Loucy (cell line): ENCODE measurements at regions not wholly inside any gene's neighbourhood (a gene's known extent, or its start where the extent isn't known, plus 50 kb on each side); places are given as distances from the start of the nearest gene placed in this dataset.

Experiments used
- EZH2phosphoT487 ChIP-seq: fragments of 200-600 bp; IDR thresholded peaks from 2 replicates; pipeline ENCODE4 v1.6.1; 2018; ENCODE audit warnings: antibody characterized with exemption, mild to moderate bottlenecking, moderate library complexity, borderline replicate concordance
- TF ChIP-seq, protein P1 (sequence below): fragments of 200-600 bp; sonication (generic); conservative IDR thresholded peaks from 2 replicates; pipeline ENCODE4 v1.5.1; 2014; ENCODE audit warnings: mild to moderate bottlenecking, antibody characterized with exemption, low read length

GRCh38 chr2:235105821-235106359 lies 154.1 kb downstream of the SH3BP4 start:
- TF ChIP-seq, protein P1, sequence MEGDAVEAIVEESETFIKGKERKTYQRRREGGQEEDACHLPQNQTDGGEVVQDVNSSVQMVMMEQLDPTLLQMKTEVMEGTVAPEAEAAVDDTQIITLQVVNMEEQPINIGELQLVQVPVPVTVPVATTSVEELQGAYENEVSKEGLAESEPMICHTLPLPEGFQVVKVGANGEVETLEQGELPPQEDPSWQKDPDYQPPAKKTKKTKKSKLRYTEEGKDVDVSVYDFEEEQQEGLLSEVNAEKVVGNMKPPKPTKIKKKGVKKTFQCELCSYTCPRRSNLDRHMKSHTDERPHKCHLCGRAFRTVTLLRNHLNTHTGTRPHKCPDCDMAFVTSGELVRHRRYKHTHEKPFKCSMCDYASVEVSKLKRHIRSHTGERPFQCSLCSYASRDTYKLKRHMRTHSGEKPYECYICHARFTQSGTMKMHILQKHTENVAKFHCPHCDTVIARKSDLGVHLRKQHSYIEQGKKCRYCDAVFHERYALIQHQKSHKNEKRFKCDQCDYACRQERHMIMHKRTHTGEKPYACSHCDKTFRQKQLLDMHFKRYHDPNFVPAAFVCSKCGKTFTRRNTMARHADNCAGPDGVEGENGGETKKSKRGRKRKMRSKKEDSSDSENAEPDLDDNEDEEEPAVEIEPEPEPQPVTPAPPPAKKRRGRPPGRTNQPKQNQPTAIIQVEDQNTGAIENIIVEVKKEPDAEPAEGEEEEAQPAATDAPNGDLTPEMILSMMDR: no peak
- no peak for TF ChIP-seq EZH2phosphoT487
